ENCODE measurements at regions not wholly inside any gene's neighbourhood (a gene's known extent, or its start where the extent isn't known, plus 50 kb on each side); places are given as distances from the start of the nearest gene placed in this dataset.

DNA sequence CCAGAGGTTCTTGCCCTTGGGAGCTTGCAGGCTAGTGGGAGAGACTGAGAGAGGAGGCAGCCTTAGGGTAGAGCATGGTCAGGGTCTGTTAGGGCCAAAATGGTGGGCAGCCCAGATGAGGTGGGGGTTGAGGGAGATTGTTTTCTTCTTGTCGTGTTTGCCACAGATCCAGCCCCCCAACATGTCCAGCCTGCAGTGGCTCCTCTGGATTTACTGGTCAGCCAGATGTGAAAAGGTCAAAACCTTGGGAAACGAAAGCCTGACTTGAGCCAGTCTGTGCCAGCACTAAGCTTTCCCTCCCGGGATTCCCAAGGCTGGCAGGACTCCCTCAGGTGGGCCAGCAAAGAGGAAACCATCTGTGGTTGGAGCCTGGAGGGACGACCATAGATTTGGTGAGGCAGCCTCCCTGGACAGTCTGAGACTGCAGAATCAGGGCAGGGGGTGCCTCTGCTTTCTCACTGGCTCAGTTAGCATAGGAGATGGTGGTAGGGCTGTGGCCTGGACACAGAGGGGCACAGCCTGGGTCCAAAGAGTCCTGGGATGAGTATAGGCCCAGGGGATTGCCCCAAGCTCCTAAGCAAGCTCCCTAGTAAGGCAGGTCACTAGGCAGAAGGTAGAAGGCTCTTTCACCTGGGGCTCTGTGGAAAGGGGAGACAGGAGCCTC is 51.2 kb upstream of the PRR23C start:
- Histone ChIP-seq H3K27me3 (no peaks in the 10 kb centered on the region), H3K27ac (no peak overlapping the region), H3K9me3 (peaks cover 0 to 9% of the 10 kb centered on the region in 2 donors), H3K4me1 (no peaks in the 10 kb centered on the region), H3K36me3 (no peaks in the 10 kb centered on the region), H3K4me3 (no peak overlapping the region)
- no peak for DNase-seq
- intact Hi-C loops (cut with DNase I) = no loop called here
- ATAC-seq = no peak
- TF ChIP-seq, protein P1, sequence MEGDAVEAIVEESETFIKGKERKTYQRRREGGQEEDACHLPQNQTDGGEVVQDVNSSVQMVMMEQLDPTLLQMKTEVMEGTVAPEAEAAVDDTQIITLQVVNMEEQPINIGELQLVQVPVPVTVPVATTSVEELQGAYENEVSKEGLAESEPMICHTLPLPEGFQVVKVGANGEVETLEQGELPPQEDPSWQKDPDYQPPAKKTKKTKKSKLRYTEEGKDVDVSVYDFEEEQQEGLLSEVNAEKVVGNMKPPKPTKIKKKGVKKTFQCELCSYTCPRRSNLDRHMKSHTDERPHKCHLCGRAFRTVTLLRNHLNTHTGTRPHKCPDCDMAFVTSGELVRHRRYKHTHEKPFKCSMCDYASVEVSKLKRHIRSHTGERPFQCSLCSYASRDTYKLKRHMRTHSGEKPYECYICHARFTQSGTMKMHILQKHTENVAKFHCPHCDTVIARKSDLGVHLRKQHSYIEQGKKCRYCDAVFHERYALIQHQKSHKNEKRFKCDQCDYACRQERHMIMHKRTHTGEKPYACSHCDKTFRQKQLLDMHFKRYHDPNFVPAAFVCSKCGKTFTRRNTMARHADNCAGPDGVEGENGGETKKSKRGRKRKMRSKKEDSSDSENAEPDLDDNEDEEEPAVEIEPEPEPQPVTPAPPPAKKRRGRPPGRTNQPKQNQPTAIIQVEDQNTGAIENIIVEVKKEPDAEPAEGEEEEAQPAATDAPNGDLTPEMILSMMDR (IDR thresholded peaks at IDR 0.05) = no peak

DNA sequence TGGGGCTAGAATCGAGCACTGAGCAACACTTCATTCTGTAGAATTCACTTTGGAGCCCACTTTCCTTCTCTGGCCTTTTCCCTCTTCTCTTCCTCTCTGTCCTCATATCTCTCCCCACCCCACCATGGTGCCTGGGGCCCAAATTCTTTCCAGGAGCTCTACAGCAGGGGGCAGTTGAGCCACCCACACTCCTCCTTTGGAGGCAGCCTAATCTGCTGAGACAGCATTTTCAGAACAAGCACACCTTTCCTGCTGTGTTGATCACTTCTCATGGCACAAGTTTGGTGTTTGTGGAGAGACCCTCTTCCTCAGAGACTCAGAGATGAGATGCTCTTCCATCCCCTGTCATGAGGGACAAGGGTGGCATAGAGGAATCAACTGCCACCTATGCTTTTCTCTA is 52.0 kb upstream of the PRR23C start:
- TF ChIP-seq, protein P1 (IDR thresholded peaks at IDR 0.05) = no peak
- intact Hi-C loops (cut with DNase I) = no loop called here
- Histone ChIP-seq H3K27me3 (peaks cover 0 to 6% of the 10 kb centered on the region in 2 donors), H3K4me3 (no peak overlapping the region), H3K9me3 (peaks cover 0 to 9% of the 10 kb centered on the region in 2 donors), H3K4me1 (no peaks in the 10 kb centered on the region), H3K36me3 (no peaks in the 10 kb centered on the region), H3K27ac (no peak overlapping the region)
- DNase-seq = no peak
- ATAC-seq = no peak

DNA sequence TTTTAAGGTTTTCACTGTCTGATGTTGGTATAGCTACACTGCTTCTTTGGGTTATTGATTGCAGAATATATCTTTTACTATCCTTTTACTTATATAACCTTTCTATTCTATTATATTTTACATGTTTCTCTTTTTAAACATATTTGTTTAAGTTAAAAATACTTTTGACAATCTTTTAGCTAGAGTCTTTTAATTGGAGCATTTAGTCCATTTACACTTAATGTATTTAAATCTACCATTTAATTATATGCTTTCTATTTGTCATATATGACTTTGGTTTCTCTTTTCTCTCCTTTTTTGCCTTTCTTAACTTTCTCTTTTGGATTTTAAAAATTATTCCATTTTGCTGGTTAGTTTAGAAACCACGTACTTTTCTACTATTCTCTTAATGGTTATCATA is 53.7 kb upstream of the PRR23C start:
- DNase-seq = no peak
- Histone ChIP-seq H3K27ac (no peak overlapping the region), H3K36me3 (no peaks in the 10 kb centered on the region), H3K27me3 (peaks cover 0 to 10% of the 10 kb centered on the region in 2 donors), H3K4me3 (no peak overlapping the region), H3K4me1 (no peaks in the 10 kb centered on the region), H3K9me3 (no peaks in the 10 kb centered on the region)
- no peak for ATAC-seq
- intact Hi-C loops (cut with DNase I) = no loop called here
- TF ChIP-seq, protein P1 (IDR thresholded peaks at IDR 0.05) = no peak

DNA sequence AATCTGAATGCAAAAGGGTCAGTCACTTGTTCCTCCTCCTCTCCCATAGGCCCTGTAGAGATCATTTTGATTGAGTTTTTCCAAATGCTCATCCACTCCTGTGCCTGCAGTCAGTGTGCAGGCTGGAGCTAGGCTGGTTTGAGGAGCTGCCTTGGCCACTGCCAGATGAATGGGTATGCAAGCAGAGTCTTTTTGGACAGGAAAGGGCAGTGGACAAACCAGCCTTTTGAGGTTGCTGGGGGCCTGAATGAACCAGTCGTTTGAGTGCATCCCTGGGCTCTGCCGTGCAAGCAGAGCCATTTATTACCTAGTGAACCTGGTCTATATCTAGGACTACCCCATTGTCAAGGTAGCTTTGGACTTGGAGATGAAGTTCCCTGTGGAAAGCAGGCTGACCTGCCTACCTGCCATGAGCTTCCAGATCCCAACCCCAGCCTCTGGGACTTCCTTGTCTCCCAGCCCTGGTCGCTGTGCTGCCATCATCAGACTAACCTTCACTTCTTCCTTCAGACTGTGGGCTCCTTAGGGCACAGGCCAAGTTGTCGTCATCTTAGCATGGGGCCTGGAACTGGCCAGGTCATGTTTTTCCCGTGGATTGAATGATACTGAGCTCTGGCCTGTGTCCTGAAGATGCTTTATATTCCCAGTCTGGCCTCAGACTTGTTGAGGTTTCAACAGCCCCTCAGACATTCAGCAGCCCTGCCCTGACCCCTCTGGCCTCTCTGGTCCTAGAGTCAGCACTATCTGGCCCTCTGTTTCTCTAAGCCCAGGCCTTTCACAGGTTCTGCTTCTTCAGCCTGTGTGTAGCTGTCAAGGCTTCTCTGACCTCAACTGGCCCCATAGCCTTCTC is 55.5 kb upstream of the PRR23C start:
- DNase-seq (no peak), ATAC-seq (no peak)
- intact Hi-C loops (cut with DNase I) = no loop called here

DNA sequence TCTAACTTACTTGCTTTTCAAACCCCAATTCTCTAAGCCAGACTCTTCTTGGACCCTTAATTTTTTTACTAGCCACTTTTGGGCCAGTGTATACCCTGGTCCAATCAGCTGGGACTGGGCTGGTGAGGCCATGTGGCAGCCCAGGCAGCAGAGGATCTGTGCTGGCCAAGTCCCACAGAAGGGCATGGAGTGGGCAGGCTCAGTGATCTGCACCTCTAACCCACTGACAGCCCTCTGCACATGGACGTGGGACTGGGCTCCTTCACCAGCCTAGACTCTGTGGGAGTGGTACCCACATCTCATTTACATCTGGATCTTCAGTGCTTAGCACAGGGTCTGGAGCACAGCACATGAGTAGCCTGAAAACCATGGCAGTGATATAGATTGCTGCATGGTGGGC is 56.1 kb upstream of the PRR23C start:
- H3K27ac ChIP-seq = no peak overlapping the region
- H3K4me1 ChIP-seq = no peaks in the 10 kb centered on the region
- intact Hi-C loops (cut with DNase I) = no loop called here
- DNase-seq (no peak), ATAC-seq (no peak)
- no peaks in the 10 kb centered on the region for H3K36me3 ChIP-seq
- H3K9me3 ChIP-seq = no peaks in the 10 kb centered on the region
- peaks cover 0 to 10% of the 10 kb centered on the region in 2 donors for H3K27me3 ChIP-seq
- TF ChIP-seq, protein P1 (IDR thresholded peaks at IDR 0.05) = no peak
- H3K4me3 ChIP-seq = no peak overlapping the region

More for the DNA sequence above, 55.5 kb upstream of the PRR23C start:
- Histone ChIP-seq H3K9me3 (no peaks in the 10 kb centered on the region), H3K27ac (no peak overlapping the region), H3K27me3 (peaks cover 0 to 10% of the 10 kb centered on the region in 2 donors), H3K36me3 (no peaks in the 10 kb centered on the region), H3K4me1 (no peaks in the 10 kb centered on the region), H3K4me3 (no peak overlapping the region)
- TF ChIP-seq, protein P1 (IDR thresholded peaks at IDR 0.05) = no peak

Measured in left lung (tissue), 4 donors.